Heart left ventricle (tissue), 13 donors: ENCODE measurements at regions not wholly inside any gene's neighbourhood (a gene's known extent, or its start where the extent isn't known, plus 50 kb on each side); places are given as distances from the start of the nearest gene placed in this dataset.

Experiments used
- CTCF ChIP-seq, 12 donors: fragments of 200-600 bp; sonication (generic) in 4 of 12; IDR thresholded peaks; one replicate each; pipeline versions ENCODE4 v1.5.0 to v1.8.0; 2018 to 2022; ENCODE audit warnings: antibody characterized with exemption in 12 of 12, mild to moderate bottlenecking in 5 of 12
- POLR2A ChIP-seq, 2 donors: fragments of 450-650 bp; IDR thresholded peaks; one replicate each; pipeline ENCODE4 v1.6.1; 2017; ENCODE audit warnings: antibody characterized with exemption in 2 of 2, mild to moderate bottlenecking in 2 of 2, moderate library complexity in 2 of 2
- donor health status: ischemic (EF 13 %, LVEDD 7.1; RV severe dilation, severe dysfunction).
- donor health status: DM: no; HTN: yes; CAD: no.
- donor health status: DM: no; HTN: no; CAD: no.
- donor health status: ischemic (EF 25% LVEDD 6.9; RV normal size, moderate dysfunction).
- donor health status: ischemic (EF 25% LVEDD 5.7; RV mildly dilated, moderate dysfunction).
- donor health status: ischemic (EF 35%, LVEDD 5.7; RV mildly dilated, moderate dysfunction).
- donor health status: nonischemic (EF 11% LVEDD 7.7; RV severe dilation, severe dysfunction).
- donor health status: DM: yes; HTN: yes; CAD: no.
- donor health status: PGD.
- donor health status: ischemic (EF 29% LVEDD 5.4; RV normal size, mild dysfunction).
- donor health status: nonischemic (EF 23%, LVEDD 6.1; RV moderate dilation, normal function).

- TF ChIP-seq CTCF (IDR thresholded peaks at IDR 0.05) (no peak), POLR2A (IDR thresholded peaks at IDR 0.05) (no peak)
Measured at GRCh38 chr2:52904355-52904891, 863.2 kb upstream of the CHAC2 start.
